Stimulated activated CD4-positive, alpha-beta T cell treated with anti-CD3 and anti-CD28 coated beads, Interleukin-4, amount 100 ng/mL, for 24 hours (primary cell): ENCODE measurements at regions not wholly inside any gene's neighbourhood (a gene's known extent, or its start where the extent isn't known, plus 50 kb on each side); places are given as distances from the start of the nearest gene placed in this dataset.

Source experiments
- DNase-seq: peaks from one replicate; pipeline ENCODE4 v3.0.0-alpha.2; 2020

DNA sequence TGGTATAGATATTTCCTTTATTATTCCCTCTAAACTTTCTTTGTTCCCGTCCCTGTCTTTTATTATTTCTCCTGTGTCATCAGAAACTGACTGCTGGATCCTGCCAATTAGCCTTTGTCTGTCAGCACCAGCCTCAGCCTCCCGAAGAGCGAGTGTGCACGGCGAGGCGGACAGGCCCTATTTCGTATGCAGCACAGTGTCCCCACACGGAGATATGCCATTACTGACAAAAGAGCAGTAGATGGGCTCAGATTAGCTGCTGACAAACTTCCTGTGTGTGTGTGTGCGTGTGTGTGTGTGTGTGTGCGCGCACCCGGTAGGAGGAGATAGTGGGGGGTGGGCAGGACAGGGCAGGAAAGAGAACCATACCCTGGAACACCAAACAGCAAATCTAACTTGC lies 99.5 kb upstream of the ZFP64 start:
- DNase-seq, result no peak

- DNase-seq, result no peak
Measured at GRCh38 chr20:52290569-52290968, 99.0 kb upstream of the ZFP64 start.

DNA sequence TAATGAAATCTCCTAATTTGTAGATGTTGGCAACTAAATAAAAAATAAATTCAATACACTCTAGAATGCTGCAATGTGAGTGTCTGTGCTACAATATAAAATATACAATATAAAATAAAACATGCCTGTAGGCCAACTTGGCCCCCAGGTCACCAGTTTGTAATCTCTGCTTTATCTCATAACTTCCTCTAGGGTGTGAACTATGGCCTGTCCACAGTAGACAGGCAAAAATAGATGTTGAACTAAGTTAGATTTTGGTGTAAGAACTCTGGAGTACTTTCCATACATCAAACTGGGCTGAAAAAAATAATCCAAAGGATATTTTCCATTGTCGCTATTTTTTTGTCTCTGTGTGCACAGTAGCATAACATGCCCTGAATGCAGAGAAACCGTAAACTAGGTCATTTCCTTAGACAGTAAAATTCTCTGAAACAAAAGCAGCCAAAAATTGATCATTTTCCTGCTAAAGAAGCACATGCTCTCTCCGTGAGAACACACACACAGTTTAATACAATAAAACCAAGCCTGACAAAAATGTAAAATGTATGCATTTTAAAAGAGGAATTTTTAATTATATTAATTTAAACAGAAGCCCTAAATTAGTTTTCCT lies 98.5 kb upstream of the ZFP64 start:
- DNase-seq, result no peak

- DNase-seq, result no peak
Measured at GRCh38 chr20:52280407-52280806, 88.8 kb upstream of the ZFP64 start.

DNA sequence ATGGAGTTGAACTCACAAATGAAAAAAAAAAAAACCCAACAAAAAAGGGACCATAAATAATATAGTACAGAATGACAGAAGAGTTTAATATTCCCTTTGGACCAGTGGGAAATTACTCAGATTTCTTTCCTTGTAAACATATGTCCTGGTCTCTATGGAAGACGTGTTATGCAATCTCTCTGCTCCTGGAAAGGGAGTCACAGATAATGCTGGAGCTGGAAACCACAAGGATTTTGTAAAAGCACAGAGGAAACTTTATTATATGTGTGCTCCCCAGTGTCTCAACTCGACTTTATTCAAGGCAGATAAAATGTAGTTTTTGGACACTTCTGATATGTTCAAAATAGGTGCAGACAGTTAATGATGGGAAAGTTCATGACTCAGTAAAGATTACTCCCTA lies 88.1 kb upstream of the ZFP64 start:
- no peak for DNase-seq

DNA sequence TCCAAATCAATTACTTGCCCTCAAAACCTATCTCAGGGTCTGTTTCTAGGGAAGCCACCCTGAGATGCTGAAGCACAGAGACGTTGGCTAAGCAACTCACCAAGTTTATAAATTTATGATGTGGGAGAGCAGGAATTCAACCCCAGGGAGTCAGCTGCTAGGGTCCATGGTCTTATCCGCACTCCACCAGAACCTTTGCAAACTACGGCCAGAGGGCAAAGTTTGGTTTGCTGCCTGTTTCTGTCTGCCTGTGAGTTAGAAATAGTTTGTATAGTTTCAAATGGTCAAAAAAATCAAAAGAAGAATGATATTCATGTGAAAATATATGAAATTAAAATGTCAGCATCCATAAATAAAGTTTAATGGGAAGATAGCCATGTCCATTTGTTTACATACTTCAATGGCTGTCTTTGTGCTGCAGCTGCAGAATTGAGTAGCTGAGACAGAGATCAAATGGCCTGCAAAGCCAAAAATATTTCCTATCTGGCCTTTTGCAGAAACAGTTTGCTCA lies 83.7 kb upstream of the ZFP64 start:
- DNase-seq, result no peak

- DNase-seq, result no peak
Measured at GRCh38 chr20:52270696-52271095, 79.1 kb upstream of the ZFP64 start.

DNA sequence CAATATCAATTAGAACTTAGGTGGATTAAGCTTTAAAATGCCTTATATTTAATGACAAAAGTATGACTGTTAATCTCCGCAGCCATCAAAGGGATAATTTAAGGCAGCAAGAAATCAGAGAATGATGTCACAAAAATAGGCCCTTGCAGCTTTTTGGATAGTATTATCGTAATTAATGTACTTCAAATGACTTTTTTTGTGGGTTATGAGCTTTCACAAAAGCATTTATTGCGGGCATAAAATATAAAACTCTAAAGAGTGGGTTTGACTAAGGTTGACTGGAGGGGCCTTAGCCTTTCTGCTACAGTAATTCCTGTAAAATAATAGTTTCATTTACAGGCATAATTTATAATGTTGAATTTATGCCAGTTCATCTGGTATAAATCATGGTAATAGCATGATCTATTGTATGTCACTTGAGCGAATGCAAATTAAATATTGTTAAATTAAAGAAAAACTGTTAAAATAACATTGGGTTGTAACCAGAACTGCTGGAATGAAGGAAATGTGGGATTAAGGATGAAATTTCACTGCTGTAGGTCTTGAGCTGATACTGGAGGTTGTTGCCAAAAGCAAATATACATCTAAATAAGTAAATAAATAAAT lies 78.5 kb upstream of the ZFP64 start:
- DNase-seq, result no peak

DNA sequence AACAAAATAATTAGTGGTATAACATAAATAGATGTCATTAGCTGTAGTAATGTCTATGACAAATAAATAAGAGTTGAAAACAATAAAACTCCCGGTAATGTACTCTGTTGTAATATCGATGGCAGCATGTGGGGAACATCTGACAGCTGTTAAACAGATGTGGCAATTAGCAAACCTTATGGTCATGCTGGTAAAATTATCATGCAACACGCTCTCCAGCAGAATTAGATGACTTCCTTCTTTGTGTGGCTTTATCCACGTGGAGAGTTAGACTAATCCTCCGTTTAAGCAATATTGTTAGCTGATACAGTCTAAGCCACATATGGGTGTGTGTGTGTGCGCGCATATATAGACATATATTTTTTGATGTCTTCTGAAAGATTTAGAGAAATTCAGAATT lies 77.7 kb upstream of the ZFP64 start:
- no peak for DNase-seq

DNA sequence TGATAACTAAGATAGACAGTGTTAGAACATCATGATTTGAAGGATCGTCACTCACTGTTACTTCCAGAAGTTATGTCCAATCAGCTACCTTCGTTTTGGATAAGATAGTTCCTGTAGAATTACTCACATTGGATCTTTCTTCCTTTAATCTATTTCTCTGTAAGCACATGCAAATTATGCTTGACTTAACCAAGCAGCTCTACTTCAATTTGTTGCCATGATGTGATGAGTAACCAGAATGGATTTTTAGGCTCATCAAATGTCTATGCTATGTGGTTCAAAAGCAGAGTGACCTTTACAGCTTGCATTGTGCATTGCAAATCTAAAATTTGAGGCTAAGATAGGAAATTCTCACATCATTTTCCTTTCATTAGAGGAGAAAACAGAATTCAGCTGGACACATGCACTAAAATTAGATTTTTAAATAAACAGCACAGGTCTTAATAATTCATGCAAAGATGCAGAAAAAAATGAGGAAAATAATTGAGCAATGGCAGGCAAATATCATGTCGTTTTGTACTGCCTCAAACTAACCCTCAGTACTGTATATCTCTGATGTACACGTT lies 76.7 kb upstream of the ZFP64 start:
- no peak for DNase-seq

GRCh38 chr20:52267418-52267817 lies 75.8 kb upstream of the ZFP64 start:
- DNase-seq, result no peak

DNA sequence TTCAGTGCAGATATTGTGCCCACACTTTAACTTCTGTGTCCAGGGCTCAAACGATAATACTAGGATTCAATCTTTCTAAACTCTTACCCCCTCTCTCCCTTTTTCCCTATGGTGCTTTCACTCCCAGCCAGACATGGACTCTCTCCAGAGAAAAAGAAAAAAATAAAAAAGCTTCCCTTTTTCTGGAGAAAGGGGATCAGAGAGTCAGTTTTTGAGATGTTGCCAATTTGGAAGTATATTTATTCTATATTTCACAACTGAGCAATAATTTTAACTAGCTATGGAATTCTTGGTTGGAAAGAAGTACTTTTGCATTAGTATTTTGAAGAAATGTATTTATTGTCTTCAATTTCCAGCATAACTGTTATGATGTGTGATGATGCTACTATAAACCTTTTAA lies 72.2 kb upstream of the ZFP64 start:
- no peak for DNase-seq

GRCh38 chr20:52261792-52262191 lies 70.2 kb upstream of the ZFP64 start:
- DNase-seq, result no peak

- no peak for DNase-seq
Measured at GRCh38 chr20:52259295-52259694, 67.7 kb upstream of the ZFP64 start.

- no peak for DNase-seq
Measured at GRCh38 chr20:52256454-52256853, 64.9 kb upstream of the ZFP64 start.

DNA sequence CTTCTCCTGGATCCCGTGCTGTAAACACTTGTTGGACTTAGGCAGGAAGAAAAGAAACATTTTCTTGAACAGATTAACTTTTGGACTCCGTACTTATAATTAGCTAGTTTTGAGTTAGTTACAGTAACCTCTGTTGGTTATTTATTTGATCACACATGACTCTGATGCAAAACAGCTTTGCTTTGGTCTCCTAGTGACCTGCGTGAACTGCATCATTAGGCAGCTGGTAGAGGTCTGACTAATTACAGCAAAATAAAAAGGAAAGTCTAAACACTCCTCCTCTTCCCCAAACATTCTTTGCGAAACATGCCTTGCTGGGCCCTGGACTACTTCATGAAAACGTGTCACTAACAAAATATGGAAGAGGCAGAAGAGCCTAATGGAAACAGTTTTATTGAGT lies 61.1 kb upstream of the ZFP64 start:
- no peak for DNase-seq

DNA sequence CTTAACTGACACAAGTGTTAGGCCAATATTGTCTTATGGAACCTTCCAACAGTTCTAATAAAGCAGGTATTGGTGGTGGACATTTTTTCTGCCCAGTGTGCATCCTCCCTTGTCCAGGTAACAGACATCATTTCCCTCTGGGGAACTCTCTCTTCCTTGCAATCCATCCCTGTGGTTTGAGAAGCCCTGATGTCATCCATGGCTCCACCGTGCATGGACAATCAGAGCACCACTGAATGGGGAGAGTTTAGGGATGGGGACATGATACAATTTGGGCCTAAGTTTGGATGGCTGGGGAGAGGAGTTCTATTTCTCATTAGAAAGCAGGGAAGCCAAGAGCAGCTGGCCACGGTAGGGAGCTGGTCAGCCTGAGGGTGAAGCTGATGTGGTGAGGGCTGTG lies 60.2 kb upstream of the ZFP64 start:
- DNase-seq, result no peak

DNA sequence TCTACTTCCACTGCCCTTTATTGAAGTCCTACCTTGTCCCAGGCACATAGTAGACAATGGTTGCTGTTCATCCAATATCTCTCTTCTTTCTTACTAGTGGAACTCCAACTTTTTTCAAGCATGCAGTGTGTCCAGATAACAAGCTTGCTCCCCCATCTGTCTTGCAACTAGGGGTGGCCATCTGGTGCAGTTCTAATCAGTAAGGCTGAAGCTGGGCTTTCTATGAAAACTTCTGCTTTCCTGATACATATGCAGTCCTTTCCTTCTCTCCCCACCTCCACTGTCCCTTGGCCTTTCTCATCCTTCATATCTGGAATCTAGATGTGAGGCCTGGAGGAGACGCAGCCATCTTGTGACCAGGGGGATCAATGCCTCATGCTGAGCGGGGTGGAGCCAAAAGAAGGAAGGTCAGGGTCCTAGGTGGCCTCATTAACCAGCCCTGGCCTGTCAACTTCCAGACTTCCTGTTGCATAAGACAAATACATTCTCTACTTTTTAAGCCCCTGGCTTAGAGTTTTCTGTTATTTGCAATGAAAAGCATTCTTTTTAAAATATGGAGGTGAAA lies 59.6 kb upstream of the ZFP64 start:
- DNase-seq, result no peak

DNA sequence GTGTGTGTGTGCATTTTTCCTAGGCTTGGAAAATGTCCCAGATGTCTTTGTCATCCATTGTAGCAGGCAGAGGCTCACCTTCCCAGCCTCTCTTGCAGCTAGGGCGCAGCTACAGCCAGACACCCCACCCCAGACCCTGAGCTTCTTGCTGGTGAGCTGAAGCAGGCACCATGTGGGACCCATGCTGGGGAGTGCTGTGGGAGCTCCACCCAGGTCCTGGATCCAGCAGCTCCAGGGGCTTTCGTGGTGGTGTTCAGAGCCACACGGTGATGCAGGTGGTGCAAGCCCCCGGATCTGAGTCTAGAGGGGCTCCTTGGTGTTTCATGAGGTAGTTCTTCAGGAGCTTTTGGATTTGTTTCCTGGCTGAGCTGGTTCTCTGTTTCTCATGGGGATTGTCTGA lies 56.0 kb upstream of the ZFP64 start:
- DNase-seq, result no peak

DNA sequence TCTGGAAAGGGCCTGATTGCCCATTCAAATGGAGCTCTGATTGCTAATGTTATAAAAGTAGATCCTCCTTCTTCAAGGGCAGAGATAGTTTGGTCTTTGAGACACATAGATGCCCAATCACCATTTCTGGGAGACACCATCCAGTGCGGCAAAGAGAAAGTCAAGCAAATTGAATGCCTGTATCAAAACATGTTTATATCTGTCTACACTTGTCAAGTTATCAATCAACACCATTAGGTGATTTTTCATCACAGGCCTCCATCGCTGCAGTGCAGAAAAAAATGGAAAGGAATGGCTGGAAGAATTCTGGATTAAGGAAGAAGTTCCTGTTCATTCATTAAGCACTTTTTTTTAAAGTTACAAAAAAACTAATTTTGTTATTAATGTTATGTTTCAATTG lies 54.8 kb upstream of the ZFP64 start:
- no peak for DNase-seq

DNA sequence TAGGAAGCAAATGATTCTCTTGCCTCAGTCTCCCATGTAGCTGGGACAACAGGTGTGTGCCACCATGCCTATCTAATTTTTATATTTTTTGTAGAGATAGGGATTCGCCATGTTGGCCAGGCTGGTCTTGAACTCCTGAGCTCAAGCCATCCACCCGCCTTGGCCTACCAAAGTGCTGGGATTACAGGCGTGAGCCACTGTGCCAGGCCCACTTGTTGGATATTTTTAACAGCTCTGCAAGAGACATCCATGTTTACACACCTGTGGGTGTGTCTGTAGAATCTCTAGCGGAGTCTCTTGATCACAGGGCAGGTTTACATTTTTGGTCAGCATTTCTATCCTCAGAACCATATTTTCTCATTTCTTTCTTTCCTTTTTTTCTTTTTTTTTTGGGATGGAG lies 53.1 kb upstream of the ZFP64 start:
- DNase-seq, result no peak

DNA sequence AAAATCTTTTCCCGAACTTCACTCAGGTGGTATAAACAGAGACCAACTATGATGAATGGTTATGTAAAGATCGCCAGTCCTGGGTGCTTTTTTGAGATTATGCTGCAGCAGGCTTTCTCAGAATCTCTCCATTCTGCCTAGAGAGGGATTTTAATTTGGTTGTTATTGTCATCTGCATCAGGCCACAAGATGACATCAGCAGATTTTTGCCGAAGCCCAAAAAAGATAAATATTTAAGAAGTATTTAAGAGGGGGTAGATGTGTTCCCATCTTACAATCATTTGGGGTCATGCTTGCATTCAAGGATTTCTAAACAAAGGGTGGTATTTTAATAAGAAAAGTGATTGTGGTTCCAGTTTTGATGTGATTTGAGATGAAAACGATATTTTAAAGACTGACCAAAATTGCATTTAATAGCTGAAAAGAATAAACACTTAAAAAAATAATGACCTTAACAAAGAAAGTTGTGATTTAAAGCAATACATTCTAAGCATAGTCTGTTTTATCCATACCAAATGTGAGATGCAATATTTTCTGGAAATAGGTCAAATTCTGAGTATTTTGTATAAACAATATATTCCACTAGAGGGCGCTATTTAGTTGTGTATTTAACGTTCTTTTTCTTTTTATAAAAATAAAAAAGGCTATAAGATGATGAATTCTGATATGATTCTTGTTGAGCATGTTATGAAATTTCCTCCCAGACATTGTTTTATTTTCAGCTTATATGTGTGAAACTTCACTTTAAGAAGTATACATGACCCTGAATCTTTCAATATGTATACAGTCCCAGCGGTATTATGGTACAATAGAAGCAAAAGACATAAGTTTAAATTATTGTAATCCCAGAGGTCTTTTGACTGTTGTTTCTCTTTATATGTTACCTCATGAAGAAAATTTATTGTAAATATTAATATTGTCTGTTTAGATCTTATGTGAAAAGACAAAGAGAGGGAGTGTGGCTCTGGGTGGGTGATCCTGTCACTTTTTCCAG lies 51.0 kb upstream of the ZFP64 start:
- no peak for DNase-seq
